HepG2 (cell line): ENCODE measurements at regions not wholly inside any gene's neighbourhood (a gene's known extent, or its start where the extent isn't known, plus 50 kb on each side); places are given as distances from the start of the nearest gene placed in this dataset.

Source experiments
- ATAC-seq: fragments of 200-7000 bp; cut with Tn5 transposase; 3 replicates; pipeline ENCODE4 v1.9.1; 2020; ENCODE audit warnings: mild to moderate bottlenecking, moderate library complexity
- BruUV-seq: library from RNA; stranded (reverse); fragments of 400-500 nt; replicated peaks from 2 replicates; lab custom pipeline; 2021; lab: Mats Ljungman, UMichigan
- CTCF ChIA-PET: fragments of 300-600 bp; formaldehyde crosslinking; extraction: SDS; loops from one replicate; lab custom pipeline; 2021; ENCODE audit warnings: low total read pairs, inconsistent platforms, low intra/inter-chr PET ratio; lab: Yijun Ruan, JAX
- POLR2A ChIA-PET: fragments of 350-600 bp; sonication (Branson Sonifier 250); formaldehyde crosslinking; loops from one replicate; lab custom pipeline; 2020; ENCODE audit warnings: antibody characterized with exemption, inconsistent platforms; lab: Yijun Ruan, JAX
- DNase-seq: peaks from one replicate; pipeline ENCODE4 v3.0.0-alpha.2; 2015; ENCODE audit warnings: low spot score
- FAIRE-seq: peaks from 3 replicates; lab custom pipeline; 2011; peaks lifted over from hg19 to GRCh38; lab: Jason Lieb, UNC
- H2AFZ ChIP-seq: one replicate; pipeline ENCODE4 v1.6.1; 2011; ENCODE audit warnings: low read length, inconsistent platforms
- H3K27ac ChIP-seq: fragments of 300-600 bp; 3 replicates; pipeline ENCODE4 v1.8.0; 2011; ENCODE audit warnings: mixed run types, mild to moderate bottlenecking, mixed read lengths, low read length, inconsistent platforms; ENCODE audit not compliant: insufficient read depth; ENCODE audit errors: extremely low read length
- H3K27me3 ChIP-seq, 2 experiments: fragments of 200-600 bp in 1 of 2; 2 replicates in 1 of 2; 3 replicates in 1 of 2; pipeline versions ENCODE4 v1.6.0 to v1.8.0; 2011; ENCODE audit warnings: low read length in 2 of 2, mild to moderate bottlenecking in 2 of 2, moderate library complexity in 2 of 2, inconsistent platforms in 1 of 2; ENCODE audit not compliant: insufficient read depth in 2 of 2, control insufficient read depth in 1 of 2
- H3K36me3 ChIP-seq, 2 experiments: fragments of 200-600 bp in 1 of 2; replicated peaks in 1 of 2; 2 replicates in 1 of 2; 3 replicates in 1 of 2; pipeline versions ENCODE4 v1.5.1 to v1.8.0; 2011; ENCODE audit warnings: low read length in 2 of 2, inconsistent platforms in 1 of 2; ENCODE audit not compliant: insufficient read depth in 2 of 2, control insufficient read depth in 1 of 2
- H3K4me1 ChIP-seq: 2 replicates; pipeline ENCODE4 v1.5.1; 2012; ENCODE audit warnings: low read length, inconsistent platforms; ENCODE audit not compliant: insufficient read depth
- H3K4me2 ChIP-seq: 2 replicates; pipeline ENCODE4 v1.6.0; 2011; ENCODE audit warnings: low read depth, low read length, inconsistent platforms
- H3K4me3 ChIP-seq, 3 experiments: fragments of 200-600 bp in 1 of 3; sonication (generic), shearing (Covaris generic) in 1 of 3; replicated peaks in 1 of 3; 2 replicates each; pipeline ENCODE4 v1.5.1; 2011 to 2016; ENCODE audit warnings: low read length in 3 of 3, inconsistent platforms in 2 of 3, low read depth in 2 of 3, mild to moderate bottlenecking in 2 of 3, control low read depth in 1 of 3, mixed read lengths in 1 of 3; ENCODE audit not compliant: insufficient read depth in 1 of 3
- H3K79me2 ChIP-seq: one replicate; pipeline ENCODE4 v1.6.1; 2011; ENCODE audit warnings: low read length, inconsistent platforms; ENCODE audit not compliant: insufficient read depth
- H3K9ac ChIP-seq: 2 replicates; pipeline ENCODE4 v1.6.0; 2011; ENCODE audit warnings: mild to moderate bottlenecking, low read depth, low read length, inconsistent platforms; ENCODE audit not compliant: insufficient read depth
- H3K9me3 ChIP-seq: 2 replicates; pipeline ENCODE4 v1.5.1; 2012; ENCODE audit warnings: mild to moderate bottlenecking, low read length
- H4K20me1 ChIP-seq: 2 replicates; pipeline ENCODE4 v1.6.0; 2011; ENCODE audit warnings: inconsistent platforms, mild to moderate bottlenecking, low read length, moderate library complexity; ENCODE audit not compliant: insufficient read depth
- CBX1 ChIP-seq: IDR thresholded peaks from one replicate; pipeline ENCODE4 v1.6.1; 2016; ENCODE audit warnings: antibody characterized with exemption, low read depth
- HIVEP1 ChIP-seq: sonication (generic); formaldehyde crosslinking; IDR thresholded peaks from 2 replicates; pipeline ENCODE4 v1.4.0; 2020; ENCODE audit warnings: mild to moderate bottlenecking, missing genetic modification reagents
- JUN ChIP-seq: sonication (generic); formaldehyde crosslinking; IDR thresholded peaks from 2 replicates; pipeline ENCODE4 v1.4.0; 2020; ENCODE audit warnings: mild to moderate bottlenecking, missing genetic modification reagents
- MAFK ChIP-seq, 2 experiments: IDR thresholded peaks in 1 of 2; conservative IDR thresholded peaks in 1 of 2; 2 replicates each; pipeline ENCODE4 v1.6.1; 2011; ENCODE audit warnings: improper control_type of control experiment in 2 of 2, low read length in 2 of 2
- NCOA2 ChIP-seq: sonication (generic); formaldehyde crosslinking; IDR thresholded peaks from 2 replicates; pipeline ENCODE4 v1.8.0; 2022; ENCODE audit warnings: inconsistent platforms
- NFIC ChIP-seq: IDR thresholded peaks from 2 replicates; pipeline ENCODE4 v1.6.1; 2012; ENCODE audit warnings: mild to moderate bottlenecking, low read length, inconsistent platforms
- SAFB2 ChIP-seq: sonication (generic); formaldehyde crosslinking; IDR thresholded peaks from 2 replicates; pipeline ENCODE4 v1.5.1; 2020; ENCODE audit warnings: missing genetic modification reagents, low read depth, mild to moderate bottlenecking, borderline replicate concordance
- SNRNP70 ChIP-seq: fragments of 200-400 bp; formaldehyde crosslinking; IDR thresholded peaks from 2 replicates; pipeline ENCODE4 v1.6.1; 2017; ENCODE audit warnings: mild to moderate bottlenecking, low read depth, low read length, moderate library complexity
- WIZ ChIP-seq: sonication (generic); formaldehyde crosslinking; IDR thresholded peaks from 2 replicates; pipeline ENCODE4 v1.5.1; 2020; ENCODE audit warnings: mild to moderate bottlenecking, missing genetic modification reagents
- ZNF337 ChIP-seq: sonication (generic); formaldehyde crosslinking; IDR thresholded peaks from 2 replicates; pipeline ENCODE4 v1.5.1; 2020; ENCODE audit warnings: missing genetic modification reagents, low read depth, mild to moderate bottlenecking, borderline replicate concordance
- ZNF383 ChIP-seq: sonication (generic); formaldehyde crosslinking; IDR thresholded peaks from 2 replicates; pipeline ENCODE4 v1.4.0; 2020; ENCODE audit warnings: missing genetic modification reagents, mild to moderate bottlenecking, borderline replicate concordance
- ZNF75D ChIP-seq: sonication (generic); formaldehyde crosslinking; IDR thresholded peaks from 2 replicates; pipeline ENCODE4 v1.8.1; 2023; ENCODE audit warnings: missing genetic modification reagents, mild to moderate bottlenecking, borderline replicate concordance
- whole genome bisulfite sequencing: methylation state at CpG from one replicate; pipeline ENCODE4 v1.1.6; 2017; ENCODE audit warnings: low lambda C conversion rate; 5-methylcytosine and 5-hydroxymethylcytosine counted together
- in situ Hi-C: cut with HindIII; loops from 2 replicates; pipeline ENCODE4 v1.10.0; 2017; ENCODE audit warnings: low pct_unique_long_range_greater_than_20kb; ENCODE audit not compliant: extremely low pct_ligation_motif_present
- intact Hi-C: fragments of 100-400 bp; cut with micrococcal nuclease; formaldehyde crosslinking; loops from one replicate; pipeline ENCODE4 v1.10.0; 2022; ENCODE audit not compliant: unreplicated experiment
- TF ChIP-seq, protein P1 (sequence below): sonication (generic); formaldehyde crosslinking; IDR thresholded peaks from 2 replicates; pipeline ENCODE4 v1.8.1; 2023; ENCODE audit warnings: mild to moderate bottlenecking, inconsistent platforms, moderate library complexity, missing genetic modification reagents, borderline replicate concordance

- H3K27ac ChIP-seq: no peak overlapping the region
- H3K4me1 ChIP-seq: no peaks in the 10 kb centered on the region
- H3K4me3 ChIP-seq: no peak overlapping the region
- H3K27me3 ChIP-seq: no peaks in the 10 kb centered on the region
- no peak for FAIRE-seq
- H3K9ac ChIP-seq: no peak overlapping the region
- CTCF ChIA-PET: no interaction called here
- in situ Hi-C loops: no loop called here
- H3K36me3 ChIP-seq: no peaks in the 10 kb centered on the region
- no peaks in the 10 kb centered on the region for H4K20me1 ChIP-seq
- H2AFZ ChIP-seq: no peak overlapping the region
- no TSS peak for BruUV-seq
- 95% methylated on average over 2 of the region's 2 CpGs for WGBS
- DNase-seq: no peak
- H3K79me2 ChIP-seq: no peaks in the 10 kb centered on the region
- no peak for TF ChIP-seq HIVEP1 (CRISPR knock-in tag)
- no peak for TF ChIP-seq MAFK (conservative IDR thresholded peaks at IDR 0.05 in 1 of 2, IDR thresholded peaks at IDR 0.05 in 1 of 2; ENCODE audit: low read length in 2 of 2)
- no peak for TF ChIP-seq SAFB2 (CRISPR knock-in tag)
- TF ChIP-seq, protein P1, sequence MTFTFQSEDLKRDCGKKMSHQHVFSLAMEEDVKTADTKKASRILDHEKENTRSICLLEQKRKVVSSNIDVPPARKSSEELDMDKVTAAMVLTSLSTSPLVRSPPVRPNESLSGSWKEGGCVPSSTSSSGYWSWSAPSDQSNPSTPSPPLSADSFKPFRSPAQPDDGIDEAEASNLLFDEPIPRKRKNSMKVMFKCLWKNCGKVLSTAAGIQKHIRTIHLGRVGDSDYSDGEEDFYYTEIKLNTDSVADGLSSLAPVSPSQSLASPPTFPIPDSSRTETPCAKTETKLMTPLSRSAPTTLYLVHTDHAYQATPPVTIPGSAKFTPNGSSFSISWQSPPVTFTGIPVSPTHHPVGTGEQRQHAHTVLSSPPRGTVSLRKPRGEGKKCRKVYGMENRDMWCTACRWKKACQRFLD (CRISPR knock-in tag): no peak
- no peak for TF ChIP-seq ZNF75D (CRISPR knock-in tag)
- no peak for TF ChIP-seq CBX1
- TF ChIP-seq SNRNP70: no peak
- TF ChIP-seq ZNF337 (CRISPR knock-in tag): no peak
- TF ChIP-seq WIZ (CRISPR knock-in tag): no peak
- no peak for TF ChIP-seq NFIC
- TF ChIP-seq JUN (CRISPR knock-in tag): no peak
- TF ChIP-seq ZNF383 (CRISPR knock-in tag): no peak
- TF ChIP-seq NCOA2 (CRISPR knock-in tag): no peak
- H3K9me3 ChIP-seq: no peaks in the 10 kb centered on the region
- POLR2A ChIA-PET: no interaction called here
- H3K4me2 ChIP-seq: no peak overlapping the region
- ATAC-seq: no peak
- intact Hi-C loops: no loop called here
Measured at GRCh38 chr3:30465454-30465853, 140.9 kb upstream of the TGFBR2 start.
